GM21529 (cell line): ENCODE measurements at regions not wholly inside any gene's neighbourhood (a gene's known extent, or its start where the extent isn't known, plus 50 kb on each side); places are given as distances from the start of the nearest gene placed in this dataset.
"Not testable (repeated sequence)": the region's sequence is repeated elsewhere in the genome, so short reads cannot be mapped to it uniquely, and the experiment has no call there.

Source experiments
- ATAC-seq: cut with Tn5 transposase; IDR thresholded peaks from one replicate; pipeline ENCODE4 v1.9.1; 2021; ENCODE audit not compliant: unreplicated experiment

DNA sequence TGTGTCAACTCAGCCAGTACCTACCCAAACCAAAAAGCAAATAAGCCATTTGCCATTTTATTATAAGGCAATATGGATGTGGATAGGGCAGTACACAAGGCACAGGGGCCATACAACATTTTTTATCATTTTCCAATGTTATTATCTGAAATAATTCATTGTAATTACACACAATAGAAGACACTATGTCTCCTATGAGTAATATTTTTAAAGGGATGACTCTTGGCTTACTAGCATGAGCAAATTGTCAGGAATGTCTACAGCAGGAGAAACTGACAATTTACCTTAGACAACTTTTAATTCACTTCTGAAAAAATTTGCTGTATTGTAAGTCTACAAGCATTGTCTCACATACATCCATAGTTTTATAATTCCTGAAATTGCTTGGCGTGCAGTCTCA, 1193.9 kb upstream of the CELF4 start:
- no peak for ATAC-seq

DNA sequence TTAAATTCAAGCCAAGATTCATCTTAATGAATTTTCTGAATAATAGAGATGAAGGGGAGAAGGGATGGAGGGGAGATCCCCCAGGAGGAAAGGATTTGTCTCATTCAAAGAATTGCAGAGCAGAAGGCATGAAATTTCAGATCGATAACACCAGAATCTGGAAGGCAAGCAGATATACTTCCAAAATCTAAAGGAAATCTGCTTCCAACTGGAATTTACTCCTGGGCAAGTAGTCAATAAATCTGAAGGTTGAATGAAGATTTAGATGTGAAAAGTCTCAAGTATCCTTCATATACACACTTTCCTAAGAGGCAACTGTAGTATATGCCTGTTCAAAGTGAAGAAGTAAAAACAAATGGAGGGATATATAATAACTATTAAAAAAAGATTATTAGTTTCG, 1190.8 kb upstream of the CELF4 start:
- ATAC-seq: no peak

DNA sequence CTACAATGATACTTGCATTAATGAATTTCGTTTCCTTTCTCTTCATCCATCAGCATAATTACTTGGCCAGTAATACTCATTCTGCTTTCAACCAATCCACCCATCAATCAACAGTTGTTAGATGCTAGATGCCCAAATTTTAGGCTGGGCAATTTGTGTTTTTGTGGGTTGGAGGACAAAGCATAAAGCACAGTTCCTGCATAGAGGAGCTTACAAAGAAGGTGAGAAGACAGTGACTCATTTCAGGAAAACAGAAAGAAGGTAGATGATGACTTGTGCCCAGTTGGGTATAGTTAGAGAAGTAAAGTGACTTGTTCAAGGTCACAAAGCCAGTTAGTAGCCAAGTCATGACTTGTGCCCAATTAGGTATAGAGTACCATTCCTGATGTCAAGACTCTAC, 1186.8 kb upstream of the CELF4 start:
- peak; percentile 75 for ATAC-seq

DNA sequence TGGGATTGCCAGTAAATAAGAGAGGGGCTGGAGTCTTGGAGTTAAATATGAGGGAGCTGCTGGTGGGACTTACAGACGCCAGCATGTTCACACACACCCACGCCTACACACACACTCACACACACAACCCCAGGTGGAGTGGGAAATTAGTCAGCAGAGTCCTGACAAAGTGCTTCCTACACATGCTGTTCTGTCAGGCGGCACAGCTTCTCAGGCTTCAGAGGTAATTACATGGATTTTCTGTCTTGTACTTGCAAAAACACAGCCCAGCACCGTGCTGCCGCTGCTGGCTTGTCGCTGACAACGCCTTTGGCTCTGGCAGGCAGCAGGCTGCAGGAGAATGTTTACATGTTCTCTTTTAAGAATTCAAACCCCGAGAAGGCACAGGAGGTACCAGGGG, 1186.3 kb upstream of the CELF4 start:
- peak; percentile 44 for ATAC-seq

DNA sequence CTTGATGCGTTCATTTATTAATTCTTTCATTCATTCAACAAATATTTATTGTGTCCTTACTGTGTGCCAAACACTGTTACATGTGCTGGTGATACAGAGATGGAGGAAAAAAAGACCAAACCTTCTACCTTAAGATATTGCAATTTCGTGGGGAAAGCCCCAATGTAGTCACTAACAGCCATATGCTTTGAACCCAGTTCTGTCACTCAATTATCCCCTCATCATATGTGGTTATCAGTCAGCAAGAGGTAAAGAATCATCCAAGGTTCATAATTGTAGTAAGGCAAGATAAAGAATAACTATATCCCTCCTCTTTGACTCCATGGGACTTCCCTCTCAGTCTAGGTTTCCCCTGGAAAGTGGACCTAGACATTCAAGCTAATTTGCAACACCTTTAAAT, 1185.6 kb upstream of the CELF4 start:
- ATAC-seq: no peak

DNA sequence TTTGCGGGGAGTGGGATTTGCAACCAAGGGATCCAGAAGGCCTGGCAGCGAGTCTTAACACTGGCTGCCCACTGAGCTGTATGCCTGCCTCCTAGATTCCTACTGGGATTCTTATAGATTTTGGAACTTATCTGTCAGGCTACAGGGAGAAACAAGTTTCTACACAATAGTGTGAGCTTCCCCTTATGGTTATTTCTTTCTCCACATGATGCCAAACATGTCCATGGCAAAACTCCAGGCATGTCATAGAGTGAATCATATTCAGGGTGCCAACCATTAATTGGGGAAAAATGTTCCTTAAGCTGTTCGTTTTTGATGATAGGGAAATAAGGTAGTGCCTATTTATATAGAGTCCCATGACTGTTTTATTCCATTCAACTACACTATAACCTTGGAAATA, 1185.2 kb upstream of the CELF4 start:
- ATAC-seq: no peak

DNA sequence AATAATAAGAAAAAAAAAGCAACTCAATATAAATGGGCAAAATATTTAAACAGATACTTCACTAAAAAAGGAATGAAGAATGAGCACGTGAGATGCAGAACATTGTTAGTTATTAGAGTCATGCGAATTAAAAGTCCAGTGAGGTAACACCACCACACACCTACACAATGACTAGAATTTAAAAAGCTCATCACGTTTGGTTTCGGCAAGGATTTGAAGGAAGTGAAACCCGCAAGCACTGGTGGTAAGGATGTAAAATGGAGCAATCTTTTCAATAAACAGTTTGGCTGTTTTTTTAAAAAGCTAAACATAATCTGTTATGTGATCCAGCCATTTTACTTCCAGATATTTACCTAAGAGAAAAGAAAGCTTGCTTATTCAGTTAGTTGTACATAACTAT, 1181.6 kb upstream of the CELF4 start:
- no peak for ATAC-seq

DNA sequence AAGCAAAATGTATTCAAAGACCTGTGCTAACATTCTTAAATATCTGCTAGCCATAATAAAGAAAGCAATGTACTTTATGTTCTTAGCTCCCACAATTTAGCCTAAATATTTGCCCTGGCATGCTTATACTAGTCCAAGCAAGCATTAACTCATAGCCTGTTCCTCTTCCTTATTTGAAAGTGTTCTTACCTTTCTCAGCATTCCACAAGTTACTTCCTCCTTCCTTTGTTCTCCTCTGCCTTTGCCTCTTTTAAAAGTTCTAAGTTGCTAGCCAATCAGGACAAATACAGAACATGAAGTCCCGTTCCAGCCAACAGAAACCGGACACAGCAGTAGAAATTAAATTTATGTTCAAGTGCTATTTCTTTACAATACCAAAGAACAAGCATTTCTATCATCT, 1154.6 kb upstream of the CELF4 start:
- ATAC-seq: not testable (repeated sequence)

DNA sequence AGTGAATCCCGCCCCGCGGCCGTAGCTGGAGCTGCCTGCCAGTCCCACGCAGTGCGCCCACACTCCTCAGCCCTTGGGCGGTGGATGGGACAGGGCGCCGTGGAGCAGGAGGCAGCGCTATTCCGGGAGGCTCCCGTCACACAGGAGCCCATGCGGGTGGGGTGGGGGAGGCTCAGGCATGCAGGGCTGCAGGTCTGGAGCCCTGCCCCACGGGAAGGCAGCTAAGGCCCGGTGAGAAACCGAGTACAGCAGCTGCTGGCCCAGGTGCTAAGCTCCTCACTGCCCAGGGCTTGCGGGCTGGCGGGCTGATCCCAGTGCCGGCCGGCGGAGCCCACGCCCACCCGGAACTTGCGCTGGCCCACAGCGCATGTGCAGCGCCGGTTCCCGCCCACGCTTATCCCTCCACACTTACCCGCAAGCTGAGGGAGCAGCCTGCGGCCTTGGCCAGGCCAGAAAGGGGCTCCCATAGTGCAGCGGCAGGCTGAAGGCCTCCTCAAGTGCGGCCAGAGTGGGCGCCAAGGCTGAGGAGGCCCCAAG, 1152.8 kb upstream of the CELF4 start:
- no peak for ATAC-seq

DNA sequence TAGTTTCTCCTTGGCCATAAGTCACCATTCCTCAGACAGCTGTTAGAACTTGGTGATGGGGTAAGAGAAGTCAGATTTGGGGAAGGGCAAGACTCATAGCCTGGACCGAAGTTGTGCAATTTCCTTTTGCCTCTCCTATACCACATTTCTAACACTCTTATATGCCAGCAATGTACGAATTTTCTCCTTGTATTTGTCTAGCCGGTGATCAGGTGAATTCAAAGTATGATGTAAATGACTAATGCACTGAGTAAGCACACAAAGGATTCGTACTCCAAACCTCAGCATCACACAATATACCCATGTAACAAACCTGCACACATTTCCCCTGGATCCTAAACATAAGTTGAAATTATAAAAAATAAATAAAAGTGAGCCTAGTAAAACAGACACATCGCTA, 1143.5 kb upstream of the CELF4 start:
- ATAC-seq: no peak

DNA sequence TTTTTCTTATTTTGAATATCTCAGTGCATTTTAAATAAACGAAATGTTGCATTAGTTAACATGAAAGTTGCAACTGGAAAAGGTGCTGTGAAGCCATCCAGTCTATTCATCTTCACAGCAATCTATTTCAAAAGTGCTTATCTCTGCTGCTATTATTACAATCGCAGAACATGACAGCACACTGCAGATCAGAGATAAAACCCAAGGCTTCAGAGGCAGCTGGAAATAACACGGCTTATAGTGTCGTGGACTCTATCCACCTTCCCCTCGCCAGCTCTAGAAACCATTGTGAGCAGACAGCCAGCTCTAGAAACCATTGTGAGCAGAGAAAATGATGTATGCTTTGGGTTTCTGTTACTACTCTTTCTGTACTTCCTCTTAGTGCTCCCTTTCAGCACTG, 1140.8 kb upstream of the CELF4 start:
- ATAC-seq: no peak

DNA sequence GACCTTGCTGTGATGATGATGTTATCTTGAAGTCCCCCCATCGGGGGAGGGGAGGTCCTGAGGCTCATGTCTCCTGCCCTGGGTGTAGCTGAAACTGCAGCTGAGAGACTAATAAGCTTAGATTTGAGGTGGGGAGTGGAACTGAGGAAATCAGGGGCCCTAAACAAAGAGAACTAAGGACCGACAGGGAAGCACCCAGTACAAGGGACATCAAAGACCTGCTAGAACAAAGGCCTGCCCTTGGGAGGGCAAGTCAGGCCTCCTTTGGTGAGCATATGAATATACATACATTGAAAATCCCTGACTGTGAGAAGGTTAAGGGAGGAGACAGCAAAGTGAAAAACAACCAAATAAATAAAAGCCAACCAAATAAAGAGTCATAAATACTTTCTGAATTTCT, 1132.5 kb upstream of the CELF4 start:
- ATAC-seq: no peak

DNA sequence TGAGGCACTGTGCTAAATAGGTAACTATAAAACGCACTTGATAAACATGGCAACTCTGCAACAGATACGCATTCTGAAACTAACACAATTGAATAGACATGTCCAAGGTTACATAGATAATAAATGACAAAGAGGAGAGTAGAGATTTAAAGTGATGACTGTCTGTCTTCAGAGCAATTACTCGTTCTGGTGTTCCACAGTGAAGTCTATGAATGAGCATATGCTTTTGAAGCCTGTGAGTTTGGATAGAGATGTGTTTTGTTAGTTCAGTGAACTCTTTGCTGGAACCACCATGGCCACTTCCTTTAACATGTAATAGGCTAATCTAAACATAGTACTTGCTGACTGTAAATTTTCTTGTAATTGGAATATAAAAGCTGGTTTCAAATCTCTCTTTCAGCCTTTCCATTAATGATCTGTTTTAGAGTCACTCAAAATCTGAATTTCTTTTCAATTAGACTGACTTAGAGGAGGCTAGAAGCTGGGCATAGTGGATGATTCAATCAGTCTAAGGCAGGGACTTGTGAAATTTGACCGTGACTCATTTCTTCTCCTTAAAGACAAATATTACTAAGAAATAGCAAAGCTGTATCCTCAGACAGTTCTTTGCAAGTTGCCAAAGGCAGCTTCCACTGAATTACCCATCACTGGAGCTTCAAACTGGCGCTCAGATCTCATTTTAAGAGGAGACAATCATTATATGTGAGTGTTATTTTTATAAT, 1130.1 kb upstream of the CELF4 start:
- no peak for ATAC-seq

DNA sequence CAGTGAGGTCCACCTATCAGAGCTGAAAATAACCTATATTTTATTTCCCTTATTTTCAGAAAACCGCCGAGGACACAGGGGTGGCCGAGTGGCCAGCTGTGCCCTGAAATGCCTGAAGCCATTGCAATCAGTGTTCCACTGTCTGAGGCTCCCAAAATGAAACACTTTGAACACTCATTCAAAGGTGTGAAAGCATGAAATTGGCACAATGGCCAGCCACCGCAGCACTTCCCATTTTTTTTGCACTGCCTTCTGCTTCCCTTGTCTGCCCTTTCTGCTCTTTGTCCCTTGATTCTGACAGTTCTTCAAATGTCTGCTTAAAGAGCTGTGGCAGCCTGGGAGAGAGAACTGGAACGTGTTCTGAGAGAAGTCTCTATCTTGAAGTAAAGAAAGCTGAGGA, 1127.5 kb upstream of the CELF4 start:
- no peak for ATAC-seq

DNA sequence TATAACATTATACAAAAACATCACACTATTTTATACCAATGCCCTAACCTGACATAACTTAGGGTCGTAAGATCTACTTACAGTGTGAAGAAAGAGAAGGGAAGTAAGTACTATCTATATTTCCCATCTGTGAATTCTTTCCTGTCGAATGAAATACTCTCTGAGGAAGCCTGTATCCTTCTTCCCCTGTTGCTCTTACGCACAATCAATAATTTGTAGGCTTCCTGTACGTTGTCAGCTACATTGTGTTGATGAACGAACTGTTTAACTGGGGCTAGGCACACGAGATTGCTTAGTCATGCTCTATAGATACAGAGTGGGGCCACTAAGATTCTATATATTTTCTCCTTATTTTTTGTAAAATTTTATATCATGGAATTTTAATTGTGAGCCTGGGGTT, 1125.0 kb upstream of the CELF4 start:
- no peak for ATAC-seq

DNA sequence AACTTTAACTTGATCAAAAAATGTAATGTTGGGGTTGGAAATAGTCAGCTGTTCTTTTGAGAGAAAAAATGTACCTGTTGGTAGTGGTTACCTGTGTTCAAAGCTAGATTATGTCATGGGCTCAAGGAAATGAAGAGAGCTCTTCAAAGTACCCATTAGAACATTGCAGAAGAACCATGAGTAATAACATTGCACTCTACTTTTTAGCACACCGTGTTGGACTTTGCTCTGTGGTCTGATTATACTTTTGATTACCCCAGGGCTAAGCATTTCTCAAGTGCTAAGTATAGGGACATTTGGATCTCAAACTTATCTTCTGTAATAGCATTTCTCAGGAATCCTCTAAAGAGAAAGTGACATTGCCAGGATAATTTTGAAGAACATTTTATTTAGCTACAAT, 1122.8 kb upstream of the CELF4 start:
- no peak for ATAC-seq

DNA sequence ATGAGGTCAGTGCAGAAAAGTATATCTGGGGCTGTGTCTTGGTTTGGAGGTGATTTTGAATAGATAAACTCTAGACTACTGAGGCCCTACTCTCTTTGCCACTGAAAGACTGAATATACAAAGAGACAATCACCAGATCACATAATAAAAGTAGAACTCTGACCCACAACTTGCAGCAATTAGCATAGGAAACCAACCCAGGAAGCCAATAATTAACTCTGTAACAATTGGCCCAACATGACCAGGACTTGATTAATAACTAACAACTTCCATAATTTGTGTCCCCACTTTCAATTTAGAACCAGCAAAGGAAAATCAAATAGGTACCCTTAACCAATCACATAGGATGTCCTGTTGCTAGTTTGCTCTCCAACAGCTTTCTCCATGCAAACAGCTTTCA, 1104.9 kb upstream of the CELF4 start:
- no peak for ATAC-seq

DNA sequence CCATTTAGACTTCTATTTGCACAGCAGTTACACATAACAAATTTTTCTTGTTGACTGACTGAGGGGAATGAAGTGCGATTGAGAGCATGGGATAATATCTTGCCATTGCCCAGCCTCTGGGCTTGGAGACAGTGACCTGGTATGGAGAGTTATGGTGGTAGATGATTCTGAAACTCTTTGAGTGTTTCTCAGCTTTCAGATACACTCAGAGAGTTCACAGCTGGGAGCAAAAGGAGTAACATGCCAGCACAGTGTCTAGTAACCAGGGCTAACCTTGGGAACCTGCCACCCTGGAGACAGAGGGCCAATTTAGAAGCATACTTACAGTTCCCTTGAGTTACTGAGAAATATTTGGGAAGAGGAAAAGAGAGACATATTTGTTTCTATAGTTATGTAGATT, 1099.3 kb upstream of the CELF4 start:
- ATAC-seq: no peak

DNA sequence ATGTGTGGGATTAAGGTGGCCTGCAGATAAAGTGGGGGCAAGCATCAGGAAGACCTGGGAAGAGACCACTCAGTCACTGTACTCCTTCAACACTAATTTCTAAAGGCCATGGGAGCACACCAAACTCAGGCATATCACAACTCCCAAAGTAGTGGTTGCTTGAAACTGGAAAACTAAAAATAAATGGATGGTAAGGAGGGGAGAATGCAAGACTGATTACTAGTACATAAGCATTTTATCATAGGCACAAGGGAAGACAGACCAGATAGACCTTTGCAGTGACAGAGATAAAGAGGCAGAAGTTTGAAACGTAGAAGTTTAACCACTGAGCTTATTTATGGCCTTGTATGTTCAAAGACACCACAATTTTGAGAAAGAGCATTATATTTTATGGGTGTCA, 1098.1 kb upstream of the CELF4 start:
- no peak for ATAC-seq

DNA sequence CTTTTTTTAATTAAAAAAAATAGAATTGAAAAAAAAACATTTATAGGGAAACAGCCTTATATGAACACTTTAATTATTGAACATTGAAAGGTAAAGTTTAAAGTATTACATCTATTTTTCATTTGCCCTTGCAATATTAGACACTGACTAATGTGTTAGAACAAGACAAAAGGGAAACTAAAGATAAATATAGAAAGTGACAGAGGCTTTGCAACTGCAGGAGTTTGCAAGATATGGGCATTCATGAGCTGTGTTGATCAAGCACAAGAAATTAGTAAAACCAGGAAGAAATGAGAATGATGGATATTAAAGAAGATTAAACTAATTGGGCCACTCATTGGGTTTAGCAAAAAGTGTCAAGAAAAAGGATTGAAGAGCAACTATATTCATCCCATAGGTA, 1097.7 kb upstream of the CELF4 start:
- ATAC-seq: no peak

DNA sequence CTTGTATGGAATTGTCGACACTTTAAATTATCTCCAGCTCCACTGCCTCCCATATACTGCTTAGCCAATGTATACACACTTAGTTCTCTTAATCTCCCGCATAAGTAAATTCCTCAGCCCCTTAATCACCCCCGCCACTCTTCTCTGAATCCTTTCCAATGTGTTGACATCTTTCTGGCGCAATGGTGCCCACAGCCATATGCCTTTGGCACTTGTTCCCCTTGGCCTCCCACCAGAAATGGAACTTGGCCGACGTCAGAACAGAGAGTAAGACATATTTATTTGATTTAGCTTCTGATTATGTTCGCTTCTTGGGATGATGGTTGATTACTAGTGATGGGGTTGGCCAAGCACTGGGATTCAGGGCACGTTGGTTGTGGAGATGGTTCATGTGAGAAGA, 1089.3 kb upstream of the CELF4 start:
- no peak for ATAC-seq

DNA sequence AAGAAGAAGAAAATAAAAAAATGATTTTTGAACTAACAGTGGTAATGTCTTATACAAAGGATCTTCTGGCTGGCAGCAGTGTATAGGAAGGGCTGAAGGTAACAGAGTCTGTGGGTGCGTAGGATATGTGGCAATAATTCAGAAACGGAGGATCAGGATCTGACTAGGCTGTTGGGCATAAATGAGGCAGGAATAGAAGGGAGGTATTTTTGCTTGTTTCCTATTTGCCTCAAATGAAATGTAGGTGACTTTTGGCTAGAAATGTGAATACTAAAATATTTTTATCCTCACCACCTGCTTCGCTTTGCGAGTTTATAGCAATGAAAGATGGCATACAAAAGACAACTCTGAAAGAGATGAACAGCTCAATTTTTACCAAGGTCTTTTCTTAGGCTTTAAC, 1086.1 kb upstream of the CELF4 start:
- ATAC-seq: no peak

DNA sequence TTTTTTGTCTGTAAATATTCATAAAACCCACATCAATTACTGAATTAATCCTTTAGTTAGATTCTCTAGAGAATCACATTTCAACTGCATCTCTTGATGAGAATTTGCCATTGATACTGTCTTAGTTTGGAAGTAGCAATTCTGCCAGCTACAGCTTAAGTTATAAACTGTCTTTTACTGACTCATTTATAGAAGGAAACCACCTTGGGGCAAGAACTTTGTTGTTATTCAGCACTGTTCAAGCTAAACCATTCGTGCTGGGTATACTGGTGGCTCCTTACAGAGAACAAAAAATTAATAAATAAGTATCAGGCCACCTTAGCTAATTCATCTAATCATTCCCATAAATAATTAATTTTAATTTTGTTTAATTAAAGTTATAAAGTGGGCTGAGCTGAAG, 1082.6 kb upstream of the CELF4 start:
- ATAC-seq: no peak
